ENCODE measurements at regions not wholly inside any gene's neighbourhood (a gene's known extent, or its start where the extent isn't known, plus 50 kb on each side); places are given as distances from the start of the nearest gene placed in this dataset.

- no peak for TF ChIP-seq POLR2A (IDR thresholded peaks at IDR 0.05)
- TF ChIP-seq POLR2AphosphoS5 (IDR thresholded peaks at IDR 0.05) = no peak
Observed at GRCh38 chr1:244212219-244212618, 161.1 kb downstream of the ZBTB18 start.
